ENCODE measurements at regions not wholly inside any gene's neighbourhood (a gene's known extent, or its start where the extent isn't known, plus 50 kb on each side); places are given as distances from the start of the nearest gene placed in this dataset.

DNA sequence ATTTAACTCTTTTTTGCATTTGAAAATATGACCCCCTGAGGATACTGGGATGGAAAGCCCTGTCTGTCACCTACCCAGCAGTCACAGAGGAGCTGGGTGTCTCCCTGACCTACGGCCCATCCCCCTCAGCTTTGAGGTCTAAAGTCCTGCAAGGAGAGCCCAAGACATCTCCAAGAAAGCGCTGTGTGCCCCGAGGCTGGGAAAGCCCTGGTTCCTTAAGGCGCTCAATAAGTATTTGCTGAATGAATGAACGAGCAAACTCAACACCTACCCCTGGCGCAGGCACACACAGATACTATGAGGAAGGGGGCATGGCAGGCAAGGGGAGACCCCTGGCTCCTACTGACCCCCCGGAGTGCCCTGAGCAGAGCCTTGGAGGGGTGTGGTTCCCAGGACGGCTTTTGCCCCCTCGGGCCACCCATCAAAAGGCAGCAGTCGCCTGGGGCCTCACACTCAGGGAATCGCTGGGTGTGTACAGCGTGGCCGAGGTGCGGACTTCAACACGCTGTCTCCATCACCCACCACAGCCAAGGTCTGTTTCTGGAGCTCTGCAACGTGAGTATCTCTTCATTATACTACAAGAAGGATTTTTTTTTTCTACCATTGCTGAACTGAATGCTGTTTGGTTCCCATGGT is 211.6 kb downstream of the ERCC6L2 start:
- H3K36me3 ChIP-seq (ENCODE audit: control insufficient read depth, insufficient read depth, low read length), result no peaks in the 10 kb centered on the region
- no peak for DNase-seq (ENCODE audit: low read depth)
- TF ChIP-seq, protein P1, sequence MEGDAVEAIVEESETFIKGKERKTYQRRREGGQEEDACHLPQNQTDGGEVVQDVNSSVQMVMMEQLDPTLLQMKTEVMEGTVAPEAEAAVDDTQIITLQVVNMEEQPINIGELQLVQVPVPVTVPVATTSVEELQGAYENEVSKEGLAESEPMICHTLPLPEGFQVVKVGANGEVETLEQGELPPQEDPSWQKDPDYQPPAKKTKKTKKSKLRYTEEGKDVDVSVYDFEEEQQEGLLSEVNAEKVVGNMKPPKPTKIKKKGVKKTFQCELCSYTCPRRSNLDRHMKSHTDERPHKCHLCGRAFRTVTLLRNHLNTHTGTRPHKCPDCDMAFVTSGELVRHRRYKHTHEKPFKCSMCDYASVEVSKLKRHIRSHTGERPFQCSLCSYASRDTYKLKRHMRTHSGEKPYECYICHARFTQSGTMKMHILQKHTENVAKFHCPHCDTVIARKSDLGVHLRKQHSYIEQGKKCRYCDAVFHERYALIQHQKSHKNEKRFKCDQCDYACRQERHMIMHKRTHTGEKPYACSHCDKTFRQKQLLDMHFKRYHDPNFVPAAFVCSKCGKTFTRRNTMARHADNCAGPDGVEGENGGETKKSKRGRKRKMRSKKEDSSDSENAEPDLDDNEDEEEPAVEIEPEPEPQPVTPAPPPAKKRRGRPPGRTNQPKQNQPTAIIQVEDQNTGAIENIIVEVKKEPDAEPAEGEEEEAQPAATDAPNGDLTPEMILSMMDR (IDR thresholded peaks at IDR 0.05; ENCODE audit: insufficient read depth, low read length, poor library complexity, severe bottlenecking), result no peak
- no peak overlapping the region for H3K4me3 ChIP-seq (ENCODE audit: low read depth, low read length)
- H3K27me3 ChIP-seq (ENCODE audit: control insufficient read depth, insufficient read depth, low read length), result peaks cover 18% of the 10 kb centered on the region

DNA sequence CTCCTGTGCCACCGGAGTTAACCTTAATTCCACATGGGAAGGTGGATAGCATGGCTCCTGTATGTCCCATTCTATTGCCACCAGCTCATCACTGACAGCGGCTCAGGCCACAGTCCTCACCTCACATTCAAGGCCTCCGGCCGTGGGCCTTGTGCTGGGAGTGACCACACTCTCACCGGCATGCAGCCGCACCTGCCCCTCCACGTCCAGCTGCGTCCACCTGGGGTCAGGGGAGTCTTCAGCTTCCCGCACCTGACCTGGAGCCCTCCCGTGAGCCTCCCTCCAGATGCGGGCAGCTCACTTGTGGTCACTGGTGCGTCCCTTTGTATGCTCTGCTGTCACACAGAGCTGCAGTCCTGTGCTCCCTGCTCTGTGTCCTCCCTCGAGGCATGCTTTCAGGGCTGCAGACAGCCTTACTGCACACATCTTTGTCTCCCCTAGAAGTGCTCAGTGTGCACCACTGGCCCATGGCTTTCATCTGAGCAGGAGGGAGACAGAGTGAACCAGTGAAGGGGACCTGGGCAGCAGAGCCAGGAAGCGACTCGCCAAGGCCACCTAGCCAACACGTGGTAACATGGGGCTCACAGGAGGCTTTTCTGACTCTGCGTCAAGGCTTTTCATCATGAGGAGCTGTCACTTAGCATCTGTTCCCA is 210.1 kb downstream of the ERCC6L2 start:
- Histone ChIP-seq H3K4me3 (ENCODE audit: low read depth, low read length) (no peak overlapping the region), H3K36me3 (ENCODE audit: control insufficient read depth, insufficient read depth, low read length) (no peaks in the 10 kb centered on the region), H3K27me3 (ENCODE audit: control insufficient read depth, insufficient read depth, low read length) (peaks cover 18% of the 10 kb centered on the region)
- TF ChIP-seq, protein P1 (IDR thresholded peaks at IDR 0.05; ENCODE audit: insufficient read depth, low read length, poor library complexity, severe bottlenecking), result no peak
- DNase-seq (ENCODE audit: low read depth), result no peak

DNA sequence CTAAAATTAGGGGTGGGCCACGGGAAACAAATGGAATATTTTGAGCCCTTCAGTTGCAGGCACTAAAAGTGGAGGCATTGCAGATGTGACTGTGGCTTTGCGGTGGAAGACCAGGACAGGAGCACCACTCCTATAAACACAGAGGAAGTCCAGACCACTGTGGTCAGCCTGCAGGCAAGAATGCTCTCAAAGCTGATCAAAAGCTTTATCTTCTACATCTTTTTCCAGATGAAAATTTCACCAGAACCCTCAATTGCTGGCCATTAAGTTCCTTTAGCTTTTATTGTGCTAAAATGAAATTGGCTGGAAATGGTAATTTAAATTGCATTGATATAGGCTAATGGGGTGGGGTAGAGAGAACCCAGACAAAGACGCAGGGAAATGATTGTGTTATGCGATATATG is 208.8 kb downstream of the ERCC6L2 start:
- H3K36me3 ChIP-seq (ENCODE audit: control insufficient read depth, insufficient read depth, low read length), result no peaks in the 10 kb centered on the region
- TF ChIP-seq, protein P1 (IDR thresholded peaks at IDR 0.05; ENCODE audit: insufficient read depth, low read length, poor library complexity, severe bottlenecking), result no peak
- no peak for DNase-seq (ENCODE audit: low read depth)
- peaks cover 18% of the 10 kb centered on the region for H3K27me3 ChIP-seq (ENCODE audit: control insufficient read depth, insufficient read depth, low read length)
- no peak overlapping the region for H3K4me3 ChIP-seq (ENCODE audit: low read depth, low read length)

DNA sequence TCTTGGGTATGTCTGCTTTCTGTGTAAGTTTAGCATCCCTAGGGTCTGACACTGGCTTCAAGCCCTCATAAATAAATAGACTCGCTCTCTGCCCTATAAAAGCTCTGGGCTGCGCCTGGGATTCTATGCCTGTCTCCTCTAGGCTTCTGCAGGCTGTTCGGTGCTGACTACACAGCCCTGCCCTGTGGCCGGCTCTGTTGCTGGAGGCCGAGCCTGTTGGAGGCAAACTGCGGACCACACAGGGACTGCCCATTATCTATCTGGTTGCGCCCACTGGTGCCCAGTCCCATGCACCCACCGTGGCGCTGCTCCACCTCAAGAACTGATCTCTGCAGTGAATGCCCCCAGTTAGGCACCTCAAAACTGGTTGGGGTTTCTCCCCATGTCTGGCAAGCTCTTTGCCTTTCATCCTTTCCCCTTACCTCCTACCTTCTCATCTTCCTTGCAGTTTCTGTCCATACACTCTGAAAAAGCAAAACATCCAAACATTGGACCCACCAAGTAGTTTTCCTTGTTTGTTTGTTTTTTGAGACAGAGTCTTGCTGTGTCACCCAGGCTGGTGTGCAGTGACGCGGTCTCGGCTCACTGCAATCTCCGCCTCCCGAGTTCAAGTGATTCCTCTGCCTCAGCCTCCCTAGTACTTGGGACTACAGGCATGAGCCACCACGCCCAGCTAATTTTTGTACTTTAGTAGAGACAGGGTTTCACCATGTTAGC is 207.2 kb downstream of the ERCC6L2 start:
- Histone ChIP-seq H3K36me3 (ENCODE audit: control insufficient read depth, insufficient read depth, low read length) (no peaks in the 10 kb centered on the region), H3K27me3 (ENCODE audit: control insufficient read depth, insufficient read depth, low read length) (peaks cover 18% of the 10 kb centered on the region), H3K4me3 (ENCODE audit: low read depth, low read length) (no peak overlapping the region)
- TF ChIP-seq, protein P1 (IDR thresholded peaks at IDR 0.05; ENCODE audit: insufficient read depth, low read length, poor library complexity, severe bottlenecking), result no peak
- no peak for DNase-seq (ENCODE audit: low read depth)

DNA sequence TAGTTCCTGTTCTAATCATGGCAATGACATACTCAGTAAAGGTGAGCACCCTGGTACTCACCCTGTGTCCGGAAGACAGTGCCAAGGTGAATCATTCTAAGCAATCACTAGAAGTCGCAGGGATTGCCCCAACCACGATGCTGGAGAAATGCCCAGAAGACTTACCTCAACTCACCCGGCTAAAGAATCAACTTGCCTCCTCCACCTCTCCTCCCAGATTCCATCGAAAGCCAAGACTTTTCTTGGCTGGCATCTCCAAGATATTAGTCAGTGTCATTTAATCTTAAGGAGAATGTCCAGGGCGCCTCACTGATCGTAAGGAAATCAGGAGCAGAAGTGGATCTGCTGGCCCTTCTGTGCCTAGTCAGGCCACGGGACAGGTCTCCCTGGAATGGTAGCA is 204.9 kb downstream of the ERCC6L2 start:
- Histone ChIP-seq H3K27me3 (ENCODE audit: control insufficient read depth, insufficient read depth, low read length) (peaks cover under 1% of the 10 kb centered on the region), H3K36me3 (ENCODE audit: control insufficient read depth, insufficient read depth, low read length) (no peaks in the 10 kb centered on the region), H3K4me3 (ENCODE audit: low read depth, low read length) (no peak overlapping the region)
- peak; percentile 58 for DNase-seq (ENCODE audit: low read depth)
- TF ChIP-seq, protein P1 (IDR thresholded peaks at IDR 0.05; ENCODE audit: insufficient read depth, low read length, poor library complexity, severe bottlenecking), result no peak
